Transverse colon (tissue), 4 donors: ENCODE measurements at regions not wholly inside any gene's neighbourhood (a gene's known extent, or its start where the extent isn't known, plus 50 kb on each side); places are given as distances from the start of the nearest gene placed in this dataset.
"Not testable (repeated sequence)": the region's sequence is repeated elsewhere in the genome, so short reads cannot be mapped to it uniquely, and the experiment has no call there.

Source experiments
- DNase-seq: peaks from one replicate; pipeline ENCODE4 v3.0.0-alpha.2; 2019
- H3K27ac ChIP-seq, 4 donors: fragments of 200-600 bp; sonication (generic); 2 replicates each; pipeline ENCODE4 v1.5.1; 2016 to 2018; ENCODE audit warnings: inconsistent platforms in 4 of 4
- H3K27me3 ChIP-seq: fragments of 200-600 bp; sonication (generic); 2 replicates; pipeline ENCODE4 v1.5.1; 2017; ENCODE audit warnings: inconsistent platforms
- H3K36me3 ChIP-seq, 4 donors: fragments of 200-600 bp; sonication (generic); 2 replicates each; pipeline ENCODE4 v1.5.1; 2017 to 2019; ENCODE audit warnings: inconsistent platforms in 4 of 4
- H3K4me1 ChIP-seq, 4 donors: fragments of 200-600 bp; sonication (generic); 2 replicates each; pipeline ENCODE4 v1.5.1; 2017 to 2020; ENCODE audit warnings: inconsistent platforms in 4 of 4
- H3K4me3 ChIP-seq, 4 donors: fragments of 200-600 bp; sonication (generic); 1 replicate in 1 of 4; 2 replicates in 3 of 4; pipeline versions ENCODE4 v1.5.1 to v1.6.1; 2017 to 2019; ENCODE audit warnings: inconsistent platforms in 4 of 4
- H3K9me3 ChIP-seq, 2 donors: fragments of 200-600 bp; sonication (generic); 2 replicates each; pipeline ENCODE4 v1.5.1; 2017 to 2019; ENCODE audit warnings: inconsistent platforms in 2 of 2
- CTCF ChIP-seq, 5 experiments: fragments of 200-600 bp in 3 of 5; fragments of 450-650 bp in 2 of 5; sonication (generic) in 3 of 5; IDR thresholded peaks; 1 replicate in 2 of 5; 2 replicates in 3 of 5; pipeline ENCODE4 v1.5.1; 2016 to 2017; ENCODE audit warnings: antibody characterized with exemption in 5 of 5, inconsistent platforms in 3 of 5, mild to moderate bottlenecking in 2 of 5, moderate library complexity in 1 of 5
- EP300 ChIP-seq: sonication (generic); formaldehyde crosslinking; IDR thresholded peaks from one replicate; pipeline ENCODE4 v1.6.1; 2017; ENCODE audit warnings: antibody characterized with exemption, low read depth
- POLR2A ChIP-seq: fragments of 450-650 bp; IDR thresholded peaks from one replicate; pipeline ENCODE4 v1.6.1; 2016; ENCODE audit warnings: antibody characterized with exemption, mild to moderate bottlenecking, moderate library complexity
- POLR2AphosphoS5 ChIP-seq, 3 donors: sonication (generic); formaldehyde crosslinking; IDR thresholded peaks; one replicate each; pipeline ENCODE4 v1.6.1; 2016; ENCODE audit warnings: antibody characterized with exemption in 3 of 3
- WGBS, 2 donors: methylation state at CpG; one replicate each; pipeline ENCODE4 v1.1.5; 2018; ENCODE audit warnings: low coverage in 1 of 2; 5-methylcytosine and 5-hydroxymethylcytosine counted together
- in situ Hi-C, 4 donors: fragments of 200-750 bp; cut with MboI; loops; one replicate each; pipeline versions ENCODE4 v1.15.0 to v1.15.1; 2017; ENCODE audit warnings: low sequenced_read_pairs in 3 of 4, low pct_ligation_motif_present in 1 of 4, low pct_unique_long_range_greater_than_20kb in 1 of 4
- intact Hi-C: fragments of 100-400 bp; cut with DNase I; formaldehyde crosslinking; loops from one replicate; pipeline ENCODE4 v1.15.1; 2023; ENCODE audit warnings: low total_unique reads

GRCh38 chr4:120001850-120002249 lies 64.8 kb downstream of the MAD2L1 start:
- no peak overlapping the region for H3K4me3 ChIP-seq
- WGBS, 2 donors: 86% methylated on average over 1 of the region's 1 CpG; no CpG with 5 or more reads in 1 of the 2 donors
- intact Hi-C loops: no loop called here
- no peaks in the 10 kb centered on the region for H3K27me3 ChIP-seq
- no peaks in the 10 kb centered on the region for H3K9me3 ChIP-seq
- H3K4me1 ChIP-seq: peaks cover 0 to 8% (median 0%) of the 10 kb centered on the region in 4 donors
- in situ Hi-C loops: no loop called here
- no peak overlapping the region for H3K27ac ChIP-seq
- H3K36me3 ChIP-seq: no peaks in the 10 kb centered on the region
- no peak for DNase-seq
- TF ChIP-seq POLR2AphosphoS5 (IDR thresholded peaks at IDR 0.05) (no peak), CTCF (IDR thresholded peaks at IDR 0.05) (no peak), EP300 (no peak), POLR2A (no peak)

GRCh38 chr4:120000591-120001296 lies 65.9 kb downstream of the MAD2L1 start:
- in situ Hi-C loops: no loop called here
- H3K36me3 ChIP-seq: no peaks in the 10 kb centered on the region
- 58 to 64% methylated on average over 6 of the region's 6 CpGs for WGBS, 2 donors
- no peak for DNase-seq
- H3K27me3 ChIP-seq: no peaks in the 10 kb centered on the region
- no peaks in the 10 kb centered on the region for H3K9me3 ChIP-seq
- intact Hi-C loops: no loop called here
- no peak overlapping the region for H3K4me3 ChIP-seq
- TF ChIP-seq CTCF (IDR thresholded peaks at IDR 0.05): no peak
- TF ChIP-seq POLR2A: no peak
- TF ChIP-seq POLR2AphosphoS5 (IDR thresholded peaks at IDR 0.05): no peak
- TF ChIP-seq EP300: no peak
- peaks cover 0 to 8% (median 0%) of the 10 kb centered on the region in 4 donors for H3K4me1 ChIP-seq
- H3K27ac ChIP-seq: no peak overlapping the region

- H3K4me3 ChIP-seq, in situ Hi-C loops, H3K9me3 ChIP-seq, H3K36me3 ChIP-seq, intact Hi-C loops, H3K27ac ChIP-seq, DNase-seq, H3K4me1 ChIP-seq, H3K27me3 ChIP-seq: not testable (repeated sequence)
- whole genome bisulfite sequencing, 2 donors: 95% methylated on average over 7 of the region's 10 CpGs; no CpG with 5 or more reads in 1 of the 2 donors
Measured at GRCh38 chr4:119996024-119996423, 70.6 kb downstream of the MAD2L1 start.

GRCh38 chr4:119984996-119985395 lies 81.7 kb downstream of the MAD2L1 start:
- no peak overlapping the region for H3K27ac ChIP-seq
- peaks cover 0 to 19% (median 8%) of the 10 kb centered on the region in 4 donors for H3K4me1 ChIP-seq
- WGBS, 2 donors: 48 to 56% methylated on average over 2 of the region's 2 CpGs
- TF ChIP-seq POLR2A (no peak), POLR2AphosphoS5 (IDR thresholded peaks at IDR 0.05) (no peak), EP300 (no peak), CTCF (IDR thresholded peaks at IDR 0.05) (no peak)
- H3K27me3 ChIP-seq: no peaks in the 10 kb centered on the region
- H3K4me3 ChIP-seq: no peak overlapping the region
- no peaks in the 10 kb centered on the region for H3K36me3 ChIP-seq
- DNase-seq: no peak
- in situ Hi-C loops: no loop called here
- no peaks in the 10 kb centered on the region for H3K9me3 ChIP-seq
- intact Hi-C loops: no loop called here

- intact Hi-C loops: no loop called here
- Histone ChIP-seq H3K36me3 (no peaks in the 10 kb centered on the region), H3K4me1 (peaks cover 0 to 19% (median 8%) of the 10 kb centered on the region in 4 donors), H3K27me3 (no peaks in the 10 kb centered on the region), H3K4me3 (no peak overlapping the region), H3K27ac (no peak overlapping the region), H3K9me3 (no peaks in the 10 kb centered on the region)
- in situ Hi-C loops: no loop called here
- no peak for DNase-seq
- TF ChIP-seq POLR2AphosphoS5 (IDR thresholded peaks at IDR 0.05): no peak
- no peak for TF ChIP-seq EP300
- no peak for TF ChIP-seq POLR2A
- TF ChIP-seq CTCF (IDR thresholded peaks at IDR 0.05): no peak
Measured at GRCh38 chr4:119982756-119983155, 83.9 kb downstream of the MAD2L1 start.
